SU-DHL-6 (cell line): ENCODE measurements at regions not wholly inside any gene's neighbourhood (a gene's known extent, or its start where the extent isn't known, plus 50 kb on each side); places are given as distances from the start of the nearest gene placed in this dataset.

ENCODE experiments used
- H2AFZ ChIP-seq: fragments of 200-600 bp; sonication (generic); 2 replicates; pipeline ENCODE4 v1.6.1; 2014; ENCODE audit warnings: low read depth, mild to moderate bottlenecking, moderate library complexity, mixed read lengths, antibody characterized with exemption, low read length; ENCODE audit not compliant: severe bottlenecking
- H3F3A ChIP-seq: fragments of 200-600 bp; shearing (Covaris generic); 2 replicates; pipeline ENCODE4 v1.6.0; 2016; ENCODE audit warnings: antibody characterized with exemption, mild to moderate bottlenecking; ENCODE audit not compliant: insufficient read depth
- H3K27ac ChIP-seq: fragments of 200-600 bp; sonication (generic); 2 replicates; pipeline ENCODE4 v1.5.1; 2016; ENCODE audit warnings: low read depth, mild to moderate bottlenecking, low read length, moderate library complexity, mixed read lengths
- H3K27me3 ChIP-seq: fragments of 200-600 bp; sonication (generic), shearing (Covaris generic); 2 replicates; pipeline ENCODE4 v1.6.0; 2014; ENCODE audit warnings: mild to moderate bottlenecking, low read length
- H3K36me3 ChIP-seq: fragments of 200-600 bp; sonication (generic); 2 replicates; pipeline ENCODE4 v1.6.1; 2014; ENCODE audit warnings: mild to moderate bottlenecking, low read length, mixed read lengths
- H3K4me2 ChIP-seq: fragments of 300-600, 200-600 bp; shearing (Covaris generic), sonication (generic); 2 replicates; pipeline ENCODE4 v1.6.0; 2014; ENCODE audit warnings: low read length, low read depth, mild to moderate bottlenecking; ENCODE audit not compliant: poor library complexity, severe bottlenecking
- H3K4me3 ChIP-seq: fragments of 200-600 bp; sonication (generic); 2 replicates; pipeline ENCODE4 v1.5.1; 2014; ENCODE audit warnings: antibody characterized with exemption, low read length, mild to moderate bottlenecking, mixed read lengths; ENCODE audit not compliant: insufficient read depth, poor library complexity, severe bottlenecking
- H3K79me2 ChIP-seq: fragments of 200-600 bp; sonication (generic); 2 replicates; pipeline ENCODE4 v1.6.1; 2014; ENCODE audit warnings: mild to moderate bottlenecking, low read length, moderate library complexity; ENCODE audit not compliant: insufficient read depth
- H3K9ac ChIP-seq: fragments of 200-600 bp; sonication (generic); 2 replicates; pipeline ENCODE4 v1.7.0; 2014; ENCODE audit warnings: mild to moderate bottlenecking, low read length
- H3K9me2 ChIP-seq: fragments of 200-600 bp; sonication (generic); replicated peaks from 2 replicates; pipeline ENCODE4 v1.6.1; 2014; ENCODE audit warnings: low read length; ENCODE audit not compliant: insufficient read depth
- H3K9me3 ChIP-seq: fragments of 200-600 bp; sonication (generic); 2 replicates; pipeline ENCODE4 v1.6.1; 2014; ENCODE audit warnings: low read length, mixed read lengths; ENCODE audit not compliant: insufficient read depth
- H4K20me1 ChIP-seq: fragments of 200-600 bp; sonication (generic); 2 replicates; pipeline ENCODE4 v1.6.1; 2014; ENCODE audit warnings: low read depth, mild to moderate bottlenecking, antibody characterized with exemption, low read length, moderate library complexity, mixed read lengths
- EZH2phosphoT487 ChIP-seq: fragments of 200-600 bp; sonication (generic), shearing (Covaris generic); conservative IDR thresholded peaks from 2 replicates; pipeline ENCODE4 v1.6.1; 2018; ENCODE audit warnings: mild to moderate bottlenecking, antibody characterized with exemption, low read length, moderate library complexity, mixed read lengths
- TF ChIP-seq, protein P1 (sequence below): fragments of 200-600 bp; sonication (generic); IDR thresholded peaks from one replicate; pipeline ENCODE4 v1.5.1; 2017; ENCODE audit warnings: antibody characterized with exemption, mild to moderate bottlenecking, low read length, moderate library complexity; ENCODE audit not compliant: insufficient read depth, poor library complexity, severe bottlenecking

DNA sequence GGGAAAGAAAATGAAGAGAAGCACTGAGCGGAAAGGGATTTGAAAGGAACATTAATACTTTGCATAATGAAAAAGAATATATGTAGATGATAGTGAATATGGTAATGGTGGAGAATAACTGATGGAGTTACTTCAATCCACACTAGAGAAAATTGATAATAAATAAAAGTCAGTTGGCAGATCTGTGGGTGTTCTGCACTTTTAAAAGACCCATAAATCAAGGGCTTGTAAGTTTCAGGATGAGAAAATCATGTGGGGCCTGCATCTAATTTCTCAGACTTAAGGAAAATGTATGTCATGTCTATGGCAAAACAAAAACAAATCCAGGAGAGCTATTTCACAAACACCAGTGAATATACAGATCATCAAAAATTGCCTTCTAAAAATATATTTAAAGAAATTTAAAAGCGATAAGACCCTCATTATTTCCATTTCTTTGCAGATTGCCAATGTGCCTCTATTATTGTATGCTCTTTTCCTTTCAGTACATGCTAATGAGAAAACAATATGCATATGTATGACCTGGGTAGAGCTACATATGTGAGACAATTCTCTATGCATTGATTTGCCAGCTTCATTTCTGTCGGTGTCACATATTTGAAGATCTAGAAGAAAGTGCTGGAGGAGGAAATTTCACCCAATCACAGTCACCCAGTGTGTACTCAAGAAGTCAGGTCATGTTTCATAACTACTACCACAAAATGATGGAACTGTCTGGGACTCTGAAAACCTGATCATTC is 269.9 kb upstream of the PDZRN3 start:
- H3K36me3 ChIP-seq, result no peaks in the 10 kb centered on the region
- TF ChIP-seq EZH2phosphoT487, result no peak
- TF ChIP-seq, protein P1, sequence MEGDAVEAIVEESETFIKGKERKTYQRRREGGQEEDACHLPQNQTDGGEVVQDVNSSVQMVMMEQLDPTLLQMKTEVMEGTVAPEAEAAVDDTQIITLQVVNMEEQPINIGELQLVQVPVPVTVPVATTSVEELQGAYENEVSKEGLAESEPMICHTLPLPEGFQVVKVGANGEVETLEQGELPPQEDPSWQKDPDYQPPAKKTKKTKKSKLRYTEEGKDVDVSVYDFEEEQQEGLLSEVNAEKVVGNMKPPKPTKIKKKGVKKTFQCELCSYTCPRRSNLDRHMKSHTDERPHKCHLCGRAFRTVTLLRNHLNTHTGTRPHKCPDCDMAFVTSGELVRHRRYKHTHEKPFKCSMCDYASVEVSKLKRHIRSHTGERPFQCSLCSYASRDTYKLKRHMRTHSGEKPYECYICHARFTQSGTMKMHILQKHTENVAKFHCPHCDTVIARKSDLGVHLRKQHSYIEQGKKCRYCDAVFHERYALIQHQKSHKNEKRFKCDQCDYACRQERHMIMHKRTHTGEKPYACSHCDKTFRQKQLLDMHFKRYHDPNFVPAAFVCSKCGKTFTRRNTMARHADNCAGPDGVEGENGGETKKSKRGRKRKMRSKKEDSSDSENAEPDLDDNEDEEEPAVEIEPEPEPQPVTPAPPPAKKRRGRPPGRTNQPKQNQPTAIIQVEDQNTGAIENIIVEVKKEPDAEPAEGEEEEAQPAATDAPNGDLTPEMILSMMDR, result no peak
- H3K79me2 ChIP-seq, result no peaks in the 10 kb centered on the region
- no peaks in the 10 kb centered on the region for H3K9me2 ChIP-seq
- no peaks in the 10 kb centered on the region for H4K20me1 ChIP-seq
- H3K4me2 ChIP-seq, result no peak overlapping the region
- H3K9me3 ChIP-seq, result no peaks in the 10 kb centered on the region
- H3K4me3 ChIP-seq, result no peak overlapping the region
- no peaks in the 10 kb centered on the region for H3F3A ChIP-seq
- H3K27ac ChIP-seq, result no peak overlapping the region
- no peak overlapping the region for H2AFZ ChIP-seq
- H3K9ac ChIP-seq, result no peak overlapping the region
- no peaks in the 10 kb centered on the region for H3K27me3 ChIP-seq

DNA sequence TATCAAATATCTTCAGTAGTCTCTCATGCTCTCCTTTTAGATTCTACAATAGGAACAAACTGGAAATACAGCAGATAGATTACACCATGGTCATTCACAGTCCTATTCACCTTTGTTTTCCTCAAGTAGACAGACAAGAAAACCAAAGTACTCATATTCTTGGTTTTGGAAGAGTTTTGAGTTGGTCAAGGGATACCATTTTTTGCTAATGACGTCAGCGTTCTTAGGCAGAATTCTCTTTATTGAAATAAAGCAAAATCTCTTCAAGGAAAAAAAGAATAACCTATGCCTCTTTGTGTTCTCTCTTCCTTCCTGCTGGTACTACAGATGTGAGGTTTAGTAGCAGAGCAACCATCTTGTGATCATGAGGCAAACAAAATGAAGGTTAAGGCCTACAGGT is 268.3 kb upstream of the PDZRN3 start:
- TF ChIP-seq, protein P1, result no peak
- no peak for TF ChIP-seq EZH2phosphoT487
- H3K36me3 ChIP-seq, result no peaks in the 10 kb centered on the region
- H3K9me2 ChIP-seq, result no peaks in the 10 kb centered on the region
- no peaks in the 10 kb centered on the region for H3K9me3 ChIP-seq
- H3K79me2 ChIP-seq, result no peaks in the 10 kb centered on the region
- H3F3A ChIP-seq, result no peaks in the 10 kb centered on the region
- H3K27me3 ChIP-seq, result no peaks in the 10 kb centered on the region
- no peak overlapping the region for H3K9ac ChIP-seq
- no peak overlapping the region for H3K27ac ChIP-seq
- H3K4me2 ChIP-seq, result no peak overlapping the region
- H4K20me1 ChIP-seq, result no peaks in the 10 kb centered on the region
- H3K4me3 ChIP-seq, result no peak overlapping the region
- H2AFZ ChIP-seq, result no peak overlapping the region

DNA sequence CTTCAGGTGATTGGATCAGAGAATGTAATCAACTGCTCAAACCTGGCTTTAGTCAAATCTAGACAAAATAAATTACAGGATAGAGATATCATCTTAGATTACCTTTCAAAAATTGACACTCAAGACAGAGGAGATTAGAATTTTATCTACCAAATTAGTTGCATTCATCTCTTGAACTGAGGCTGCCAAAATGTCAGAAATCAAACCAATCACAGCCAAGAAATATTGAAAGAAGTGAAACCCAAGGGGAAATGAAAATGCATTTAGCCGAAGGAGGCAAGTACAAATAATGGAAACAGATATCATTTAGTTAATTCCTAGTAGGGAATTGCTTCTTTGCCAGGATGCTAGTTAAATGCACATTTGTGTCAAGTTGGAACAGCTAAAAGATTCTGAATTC is 261.1 kb upstream of the PDZRN3 start:
- no peak overlapping the region for H3K4me2 ChIP-seq
- no peak overlapping the region for H3K4me3 ChIP-seq
- H3K9ac ChIP-seq, result no peak overlapping the region
- TF ChIP-seq, protein P1, result no peak
- TF ChIP-seq EZH2phosphoT487, result no peak
- H4K20me1 ChIP-seq, result no peaks in the 10 kb centered on the region
- no peak overlapping the region for H2AFZ ChIP-seq
- no peaks in the 10 kb centered on the region for H3F3A ChIP-seq
- H3K79me2 ChIP-seq, result no peaks in the 10 kb centered on the region
- no peaks in the 10 kb centered on the region for H3K36me3 ChIP-seq
- H3K9me2 ChIP-seq, result no peaks in the 10 kb centered on the region
- H3K27ac ChIP-seq, result no peak overlapping the region
- H3K27me3 ChIP-seq, result no peaks in the 10 kb centered on the region
- no peaks in the 10 kb centered on the region for H3K9me3 ChIP-seq
